Eye (tissue), 1 donor: ENCODE measurements at regions not wholly inside any gene's neighbourhood (a gene's known extent, or its start where the extent isn't known, plus 50 kb on each side); places are given as distances from the start of the nearest gene placed in this dataset.

Experiments used
- DNase-seq: peaks from one replicate; pipeline ENCODE4 v3.0.0-alpha.2; 2015

DNA sequence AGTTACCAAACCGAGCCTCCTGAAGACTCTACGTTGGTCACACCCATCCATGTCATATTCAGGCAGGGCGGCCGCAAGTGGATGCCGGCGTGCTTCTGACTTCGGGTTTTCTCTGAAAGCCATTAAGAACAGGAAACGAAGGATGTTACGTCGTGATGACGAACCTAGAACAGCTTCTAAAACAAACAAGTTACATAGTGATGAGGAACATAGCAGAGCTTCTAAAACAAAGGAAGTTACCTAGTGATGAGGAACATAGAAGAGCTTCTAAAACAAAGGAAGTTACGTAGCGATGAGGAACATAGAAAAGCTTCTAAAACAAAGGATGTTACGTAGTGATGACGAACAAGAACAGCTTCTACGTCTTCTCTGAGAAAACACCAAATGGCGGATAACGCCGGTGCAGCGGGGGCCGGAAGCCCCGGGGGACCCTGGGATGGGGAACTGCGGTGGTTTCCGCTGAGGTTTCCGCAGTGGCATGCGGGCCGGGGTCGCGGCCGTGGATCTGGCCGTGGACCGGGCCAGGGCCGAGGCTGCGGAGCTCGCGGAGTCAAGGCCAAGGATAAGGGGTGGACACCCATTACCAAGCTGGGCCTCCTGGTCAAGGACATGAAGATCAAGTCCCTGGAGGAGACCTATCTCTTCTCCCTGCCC, 141.1 kb downstream of the SOCS6 start:
- no peak for DNase-seq

DNA sequence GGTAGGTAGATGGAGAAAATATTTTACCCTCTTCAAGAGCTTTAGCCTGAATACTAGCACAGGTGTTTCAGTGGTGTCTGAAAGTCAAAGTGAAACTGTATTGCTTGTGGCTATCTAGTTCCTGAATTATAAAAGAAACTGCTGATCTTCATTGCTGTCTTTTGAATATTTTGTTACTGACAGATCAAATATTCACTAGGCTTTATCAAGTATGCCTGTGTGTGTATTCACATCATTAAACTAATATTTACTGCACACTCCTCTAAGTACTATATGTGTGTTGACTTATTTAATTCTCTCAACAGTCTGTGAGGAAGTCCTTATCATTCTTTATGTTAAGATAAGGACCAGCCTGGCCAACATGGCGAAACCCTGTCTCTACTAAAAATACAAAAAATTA, 139.6 kb downstream of the SOCS6 start:
- no peak for DNase-seq

DNA sequence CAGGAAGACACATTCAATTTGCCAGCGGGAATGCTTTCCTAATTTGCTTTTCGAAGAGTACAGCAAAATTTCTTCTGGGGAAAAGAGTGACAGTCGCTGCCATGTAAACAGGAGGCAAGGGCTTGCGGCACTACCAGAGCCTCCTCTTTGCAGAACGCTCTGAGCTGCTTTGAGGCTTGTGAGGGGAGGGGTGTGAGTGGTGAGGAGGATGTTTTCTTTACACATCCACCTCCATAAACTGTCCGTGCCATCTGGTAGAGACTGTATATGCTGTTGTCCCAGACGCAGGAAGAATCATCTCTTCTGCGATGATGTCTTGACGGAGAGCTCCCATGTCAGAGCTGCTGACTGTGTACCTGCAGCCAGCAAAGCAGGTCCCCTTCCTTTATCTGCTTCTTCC, 138.0 kb downstream of the SOCS6 start:
- no peak for DNase-seq

DNA sequence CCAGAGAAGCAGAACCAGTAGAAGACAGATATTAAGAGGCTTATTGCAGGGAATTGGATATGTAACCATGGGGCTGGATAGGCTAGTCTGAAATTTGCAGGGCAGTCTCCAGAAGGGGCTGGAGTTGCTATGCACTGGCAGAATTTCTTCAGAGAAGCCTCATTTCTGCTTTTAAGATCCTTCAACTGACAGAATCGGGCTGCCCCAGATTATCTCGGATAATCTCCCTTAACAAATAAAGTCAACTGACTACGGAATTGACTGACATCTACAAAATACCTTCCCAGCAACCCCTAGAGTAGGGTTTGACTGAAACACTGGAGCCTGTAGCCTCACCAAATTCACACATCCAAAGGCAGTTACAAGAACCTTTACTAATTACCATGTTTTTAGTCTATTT, 136.4 kb downstream of the SOCS6 start:
- no peak for DNase-seq

DNA sequence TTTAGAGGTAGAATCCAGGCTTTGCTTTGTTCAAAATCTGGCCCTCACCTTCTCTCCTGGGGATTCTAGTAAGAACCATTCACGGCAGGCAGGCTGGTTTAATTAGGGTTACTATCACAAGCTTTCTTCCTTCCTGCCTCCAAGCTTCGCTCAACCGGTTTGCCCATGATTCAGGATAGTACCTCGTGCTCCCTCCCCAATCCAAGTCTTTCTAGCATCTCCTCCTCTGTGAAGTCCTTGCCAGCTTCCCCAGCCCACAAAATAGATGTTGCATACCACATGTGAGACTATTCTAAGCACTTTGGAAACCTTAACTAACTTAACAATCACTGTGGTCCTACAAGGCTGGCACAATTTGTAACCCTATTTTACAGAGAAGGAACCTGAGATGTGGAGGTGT, 135.1 kb downstream of the SOCS6 start:
- no peak for DNase-seq

DNA sequence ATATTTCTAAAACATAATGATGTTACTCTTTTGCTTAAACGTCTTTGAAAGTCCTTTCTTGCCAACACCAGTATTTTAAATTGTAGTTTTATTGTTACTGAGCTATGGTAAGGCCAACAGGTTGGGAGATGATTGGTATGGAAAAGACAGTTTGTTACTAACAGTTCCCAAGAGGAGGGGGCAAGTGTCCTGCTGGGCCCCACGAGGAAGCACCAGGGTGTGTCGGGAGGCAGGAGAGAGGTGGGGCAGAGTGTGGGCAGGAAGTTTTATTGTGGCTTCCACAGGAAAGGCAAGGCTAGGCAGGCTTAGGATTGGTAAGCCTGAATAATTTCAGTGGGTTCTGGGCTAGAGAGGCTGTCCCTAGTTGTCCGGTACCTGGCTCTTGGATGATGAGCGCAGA, 134.3 kb downstream of the SOCS6 start:
- DNase-seq: no peak

DNA sequence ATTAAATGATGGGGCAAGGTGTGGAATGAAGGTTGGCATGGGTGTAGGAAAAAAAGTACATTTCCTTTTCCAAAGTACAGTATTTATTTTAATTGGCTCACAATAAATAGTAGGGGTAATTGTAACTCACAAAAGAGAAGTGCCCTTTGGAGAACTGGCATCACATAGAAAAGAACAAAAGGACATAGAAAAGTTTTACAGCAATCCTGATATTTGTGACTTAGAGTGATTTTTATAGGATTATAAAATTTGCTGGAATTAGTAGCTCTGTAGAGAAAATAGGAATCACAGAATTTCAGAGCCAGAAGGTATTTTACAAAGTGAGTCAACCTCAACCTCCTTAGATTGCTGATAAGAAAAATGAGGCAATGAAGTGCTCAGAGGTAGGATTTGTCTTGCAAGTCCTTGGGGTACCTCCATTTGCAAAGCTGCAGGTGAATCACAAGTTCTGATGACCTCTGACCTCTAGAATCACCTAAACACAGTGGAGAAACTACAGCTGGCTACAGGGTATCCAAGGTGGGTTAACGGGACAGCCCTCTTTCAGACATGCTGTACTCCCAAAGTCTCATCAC, 133.6 kb downstream of the SOCS6 start:
- no peak for DNase-seq

DNA sequence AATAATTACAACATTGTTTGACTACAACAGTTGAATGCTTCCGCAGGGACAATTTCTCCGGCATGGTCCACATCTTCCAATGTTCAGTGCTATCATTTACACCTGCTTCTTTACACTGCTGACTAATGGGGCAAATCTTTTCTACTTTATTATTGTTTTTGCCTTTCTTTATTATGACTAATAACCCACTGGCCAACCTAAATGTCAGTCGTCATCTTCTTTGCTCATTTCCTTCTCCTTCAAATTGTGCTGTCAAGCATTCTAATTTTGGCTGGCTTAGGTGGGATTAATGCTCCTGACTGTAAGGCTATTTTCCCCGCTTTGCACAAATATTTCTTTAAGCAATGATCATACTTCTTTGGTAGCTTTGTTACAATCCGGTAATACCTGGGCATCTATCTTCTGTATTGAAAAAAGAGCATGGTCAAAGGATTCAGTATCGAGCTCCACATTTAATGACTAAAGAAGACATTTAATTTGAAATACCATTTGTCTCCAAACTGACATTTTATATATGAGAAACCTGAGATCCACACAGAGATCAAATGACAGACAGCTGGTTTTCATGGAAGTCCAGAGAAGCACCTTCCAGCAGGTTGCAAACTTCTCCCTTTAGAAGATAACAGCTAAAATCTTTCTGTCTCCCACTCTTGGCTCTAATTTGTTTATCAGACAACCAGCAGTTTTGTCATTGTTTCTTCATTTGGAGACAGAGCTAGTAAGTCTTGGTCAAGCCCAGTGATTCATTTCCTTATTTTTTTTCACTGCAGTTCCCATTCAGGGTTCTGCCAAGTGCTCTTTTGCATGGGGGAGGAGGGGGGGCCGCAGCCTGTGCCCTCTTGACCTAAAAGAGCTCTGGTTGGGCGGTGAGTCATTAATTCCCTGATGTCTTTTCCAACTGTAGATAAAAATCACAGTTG, 132.9 kb downstream of the SOCS6 start:
- DNase-seq: peak; percentile 13

DNA sequence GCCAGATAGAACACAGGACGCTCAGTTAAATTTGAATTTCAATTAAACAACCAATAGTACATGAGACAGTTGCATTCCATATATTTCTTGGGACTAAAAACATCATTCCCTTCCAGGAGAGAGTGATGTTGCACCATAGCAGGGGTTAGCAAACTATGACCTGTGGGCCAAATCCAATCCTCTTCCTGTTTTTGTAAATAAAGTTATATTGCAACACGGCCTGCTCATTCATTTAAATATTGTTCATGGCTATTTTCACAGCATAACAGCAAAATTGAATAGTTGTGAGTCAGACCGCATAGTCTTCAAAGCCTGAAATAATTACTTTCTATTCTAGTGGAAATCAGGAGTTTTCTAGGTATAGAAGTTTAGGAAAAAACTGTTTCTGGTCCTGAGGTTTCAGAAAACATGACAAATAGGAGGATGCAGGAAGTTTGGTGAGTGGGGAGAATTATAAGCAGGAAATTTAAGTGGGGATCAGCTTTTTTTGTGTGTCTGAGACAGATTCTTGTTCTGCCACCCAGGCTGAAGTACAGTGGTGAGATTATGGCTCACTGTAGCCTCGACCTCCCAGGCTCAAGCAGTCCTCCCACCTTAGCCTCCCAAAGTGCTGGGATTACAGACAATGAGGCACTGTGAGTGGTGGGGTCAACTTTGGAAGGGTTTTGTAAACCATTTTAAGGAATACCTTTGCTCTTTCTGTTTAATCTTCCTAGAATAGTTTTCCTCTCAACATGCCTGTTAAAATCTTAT, 131.5 kb downstream of the SOCS6 start:
- no peak for DNase-seq

DNA sequence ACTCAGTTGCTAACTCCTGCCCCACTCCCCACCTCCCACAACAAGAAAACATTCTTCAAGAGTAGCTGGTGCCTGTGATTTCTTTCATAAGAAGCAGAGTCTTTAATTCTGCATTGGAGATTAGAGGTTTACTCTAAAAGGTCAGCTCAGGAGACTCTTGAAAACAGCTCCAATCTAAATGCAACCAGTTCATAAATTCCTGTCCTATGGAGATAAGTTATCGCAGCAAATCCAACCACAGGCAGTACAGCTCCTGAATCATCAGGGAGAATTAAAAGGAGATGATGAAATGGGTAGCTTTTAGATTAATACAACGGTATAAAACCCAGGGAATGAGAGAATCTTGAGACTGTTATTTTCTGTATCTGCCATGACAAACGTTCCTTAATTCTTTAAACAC, 130.7 kb downstream of the SOCS6 start:
- DNase-seq: no peak

DNA sequence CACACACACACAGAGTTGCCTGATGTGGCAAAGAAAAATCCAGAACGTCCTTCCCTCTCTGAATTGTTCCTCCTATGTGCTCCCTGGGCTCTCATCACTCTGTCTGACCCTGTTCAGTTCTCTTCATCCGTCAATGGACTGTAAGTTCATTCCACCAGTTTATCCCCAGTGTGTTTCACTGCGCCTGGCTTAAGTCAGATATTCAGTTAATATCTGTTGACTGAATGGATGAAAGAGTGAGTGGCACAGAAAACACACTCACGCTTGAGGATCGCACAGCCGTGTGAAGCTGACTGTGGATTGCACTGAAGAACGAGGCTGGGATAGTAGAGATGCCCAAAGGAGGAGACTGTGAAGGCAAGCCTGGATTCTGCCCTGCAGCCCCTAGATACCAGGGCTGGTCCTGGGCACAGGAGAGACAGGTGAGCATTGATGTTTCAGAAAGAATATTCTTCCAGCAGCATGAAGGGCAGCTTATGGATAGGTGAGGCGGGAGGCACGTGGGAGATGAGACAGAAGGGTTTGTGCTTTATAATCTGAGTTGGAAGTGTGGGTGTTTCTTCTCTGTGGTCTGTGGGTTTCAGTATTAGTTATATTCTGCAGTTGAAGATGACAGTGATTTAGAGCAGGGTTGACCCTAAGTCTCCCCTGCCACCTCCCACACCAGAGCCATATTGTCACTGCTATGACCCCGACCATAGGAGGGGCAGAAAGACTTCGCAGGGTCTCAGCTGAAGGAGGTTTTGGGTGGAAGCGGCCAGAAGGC, 129.9 kb downstream of the SOCS6 start:
- DNase-seq: no peak

DNA sequence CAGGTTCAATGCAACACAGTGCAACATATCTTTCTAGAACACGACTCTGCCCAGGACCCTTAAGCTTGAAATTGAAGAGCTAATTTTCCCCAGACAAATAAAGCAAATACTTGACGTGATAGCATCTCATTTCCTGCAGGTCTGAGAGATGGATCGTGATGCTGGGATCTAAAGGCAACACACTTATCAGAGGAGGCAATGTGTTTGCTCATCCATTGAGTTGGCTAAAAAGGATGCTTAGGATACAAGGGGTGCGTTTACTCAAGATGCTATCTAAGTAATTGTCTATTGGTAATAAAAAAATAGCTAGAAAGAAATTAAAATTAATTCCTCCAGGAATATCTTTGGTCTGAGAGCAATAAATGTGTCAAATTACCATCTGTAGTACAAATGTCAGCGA, 129.0 kb downstream of the SOCS6 start:
- DNase-seq: no peak

DNA sequence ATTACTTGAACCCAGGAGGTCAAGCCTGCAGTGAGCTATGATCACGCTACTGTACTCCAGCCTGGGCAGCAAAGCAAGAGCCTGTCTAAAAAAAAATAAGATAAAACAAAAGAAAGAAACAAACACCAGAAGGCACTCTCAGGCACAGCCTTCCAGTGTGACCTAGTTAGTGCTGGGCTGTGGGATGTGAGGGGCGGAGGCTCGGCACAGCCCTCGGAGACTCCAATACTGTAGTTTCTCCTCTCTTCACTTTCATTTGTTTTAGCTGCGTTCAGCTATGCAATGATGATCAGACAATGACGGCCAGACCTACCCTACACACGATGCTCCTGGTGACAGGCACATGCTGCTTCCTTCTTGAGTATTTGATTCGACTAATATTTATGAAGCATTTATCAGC, 127.7 kb downstream of the SOCS6 start:
- no peak for DNase-seq

DNA sequence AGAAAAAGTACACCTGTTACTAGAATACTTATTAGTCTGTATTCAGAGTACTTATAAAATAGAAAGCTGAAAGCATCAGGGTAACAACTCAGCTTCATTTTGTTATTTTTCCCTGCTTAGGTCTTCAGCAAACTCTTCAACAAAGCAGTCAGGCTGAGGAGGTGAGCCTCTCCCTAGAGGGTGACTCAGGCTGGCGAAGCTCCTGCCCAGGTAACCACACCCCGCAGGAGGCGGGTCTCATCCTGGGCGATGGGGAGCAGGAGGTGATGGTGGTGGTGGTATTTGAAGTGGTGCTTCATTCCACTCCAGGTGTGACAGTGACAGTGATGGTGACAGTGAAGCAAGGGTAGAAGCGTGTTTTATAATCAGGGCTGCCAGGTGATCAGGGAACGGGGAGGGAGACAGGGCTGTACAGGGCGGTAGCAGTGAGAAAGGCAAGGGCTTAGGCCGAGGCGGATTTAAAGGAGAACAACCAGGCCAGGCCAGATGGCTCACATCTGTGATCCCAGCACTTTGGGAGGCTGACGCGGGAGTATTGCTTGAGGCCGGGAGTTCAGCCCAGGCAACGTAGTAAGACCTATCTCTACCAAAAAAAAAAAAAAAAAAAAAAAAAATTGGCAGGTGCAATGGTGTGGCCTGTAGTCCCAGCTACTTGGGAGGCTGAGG, 127.1 kb downstream of the SOCS6 start:
- DNase-seq: peak; percentile 5

DNA sequence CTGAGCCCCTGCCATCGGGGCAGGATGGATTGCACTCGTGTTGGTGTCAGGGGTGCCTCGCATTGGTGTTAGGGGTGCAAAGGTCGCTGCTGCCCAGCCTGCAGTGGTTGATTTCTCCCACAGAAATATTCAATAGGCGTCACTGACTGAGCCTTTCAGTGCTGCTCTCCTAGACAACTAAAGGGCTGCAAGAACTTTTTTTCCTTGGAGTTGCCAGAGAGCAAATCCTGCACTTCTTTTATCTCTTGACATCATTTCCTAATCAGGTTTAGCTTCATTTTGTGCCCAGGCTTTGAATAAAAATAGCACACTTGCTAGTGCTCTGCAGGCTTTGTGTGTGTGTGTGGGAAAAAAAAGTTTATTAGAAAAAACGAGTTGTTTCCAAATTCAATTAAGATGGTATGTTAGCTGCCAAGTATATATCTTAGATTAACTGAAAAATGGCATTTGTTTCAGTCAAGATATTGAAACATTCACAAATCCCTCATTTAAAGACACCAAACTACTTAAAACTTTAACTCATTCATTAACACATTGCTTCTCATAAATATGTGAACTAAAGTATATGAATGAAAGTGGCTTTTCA, 125.6 kb downstream of the SOCS6 start:
- DNase-seq: no peak

DNA sequence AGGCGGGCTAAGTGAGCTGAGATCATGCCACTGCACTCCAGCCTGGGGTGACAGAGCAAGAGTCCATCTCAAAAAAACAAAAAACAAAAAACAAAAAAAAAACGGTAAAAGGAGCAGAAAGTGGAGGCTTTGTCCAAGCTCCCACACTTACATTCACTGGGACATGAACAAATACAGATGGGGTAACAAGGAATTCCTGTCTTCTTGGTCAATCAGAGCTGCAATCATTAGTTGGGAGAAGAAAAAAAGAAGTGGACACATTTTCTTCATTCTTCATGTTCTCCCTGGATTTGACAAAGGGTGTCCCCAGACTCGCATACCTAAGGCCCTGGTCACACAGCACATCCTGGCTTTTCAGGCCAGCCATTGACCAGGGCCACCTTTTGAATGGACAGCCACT, 124.6 kb downstream of the SOCS6 start:
- DNase-seq: no peak

DNA sequence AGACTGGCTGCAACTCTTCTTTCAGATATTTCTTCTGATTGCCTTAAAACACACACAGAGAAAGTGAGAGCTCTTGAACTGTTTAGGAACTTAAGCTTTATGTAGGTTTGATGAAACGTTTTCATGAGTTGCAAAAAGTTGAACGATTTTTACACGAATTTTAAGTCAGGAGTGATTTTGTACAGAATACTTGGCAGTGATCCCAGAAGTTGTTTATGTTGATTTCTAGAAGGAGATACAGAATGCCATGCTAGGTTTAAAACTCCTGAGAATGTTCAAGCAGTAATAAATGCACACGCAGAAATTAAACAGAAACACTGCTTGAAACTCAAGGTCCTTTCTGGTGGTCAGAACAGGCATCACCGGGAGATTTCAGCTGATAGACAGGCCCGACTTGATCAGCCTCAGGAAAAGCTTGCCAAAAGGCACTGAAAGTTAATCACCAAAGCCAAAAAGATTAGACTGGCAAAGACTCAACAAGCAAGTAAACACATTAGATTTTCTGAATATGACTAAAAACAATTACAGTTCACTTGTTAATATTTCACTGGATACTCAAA, 123.1 kb downstream of the SOCS6 start:
- DNase-seq: no peak

DNA sequence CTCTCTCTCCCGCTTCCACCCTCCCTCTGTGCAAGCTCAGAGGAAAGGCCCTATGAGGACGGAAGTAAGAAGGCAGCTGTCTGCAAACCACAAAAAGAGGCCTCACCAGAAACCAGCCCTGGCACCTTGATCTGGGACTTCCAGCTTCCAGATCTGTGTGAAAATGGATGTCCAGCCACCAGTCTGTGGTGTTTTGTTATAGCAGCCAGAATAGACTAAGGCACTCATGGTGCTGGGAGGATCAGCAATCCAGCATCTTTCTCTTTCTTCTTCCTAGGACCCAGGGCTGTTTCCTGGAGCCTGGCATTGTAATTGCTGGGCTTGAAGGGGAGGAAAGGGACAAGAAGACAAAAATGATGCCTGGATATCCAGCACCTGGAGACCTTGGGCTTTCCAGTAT, 122.5 kb downstream of the SOCS6 start:
- DNase-seq: no peak

DNA sequence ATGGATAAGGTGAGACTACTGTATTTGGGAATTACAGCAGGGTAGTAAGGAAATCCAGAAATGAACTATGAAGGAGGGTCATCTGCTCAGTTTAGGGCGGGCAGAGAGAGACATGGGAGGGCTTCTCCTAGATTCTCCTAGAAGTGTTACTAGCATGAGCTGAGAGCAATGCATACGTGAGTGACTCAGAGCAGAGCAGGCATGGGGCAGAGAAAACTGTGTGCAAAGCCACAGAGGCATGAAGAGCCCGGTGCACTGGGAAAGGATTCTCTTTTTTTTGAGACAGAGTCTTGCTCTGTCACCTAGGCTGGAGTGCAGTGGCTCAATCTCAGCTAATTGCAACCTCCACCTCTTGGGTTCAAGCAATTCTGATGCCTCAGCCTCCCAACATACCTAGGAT, 116.2 kb downstream of the SOCS6 start:
- no peak for DNase-seq

DNA sequence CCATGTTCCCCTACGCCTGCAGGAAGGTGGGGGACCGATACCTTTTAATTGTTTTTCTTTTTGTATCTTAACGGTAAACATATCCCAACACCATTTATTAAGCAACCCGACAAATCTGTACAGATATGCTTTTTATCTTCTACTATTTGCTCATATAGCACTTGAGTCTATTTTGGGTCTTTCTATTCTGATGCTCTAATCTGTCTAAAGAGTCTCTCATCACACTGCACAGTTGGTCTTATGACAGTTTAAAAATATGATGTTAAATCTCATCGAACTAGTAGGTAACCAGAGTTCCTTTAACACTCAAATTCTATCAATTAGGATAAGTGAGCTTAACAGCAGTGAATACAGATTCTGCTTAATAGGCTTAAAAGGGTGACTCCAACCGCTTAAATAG, 111.6 kb downstream of the SOCS6 start:
- DNase-seq: no peak

DNA sequence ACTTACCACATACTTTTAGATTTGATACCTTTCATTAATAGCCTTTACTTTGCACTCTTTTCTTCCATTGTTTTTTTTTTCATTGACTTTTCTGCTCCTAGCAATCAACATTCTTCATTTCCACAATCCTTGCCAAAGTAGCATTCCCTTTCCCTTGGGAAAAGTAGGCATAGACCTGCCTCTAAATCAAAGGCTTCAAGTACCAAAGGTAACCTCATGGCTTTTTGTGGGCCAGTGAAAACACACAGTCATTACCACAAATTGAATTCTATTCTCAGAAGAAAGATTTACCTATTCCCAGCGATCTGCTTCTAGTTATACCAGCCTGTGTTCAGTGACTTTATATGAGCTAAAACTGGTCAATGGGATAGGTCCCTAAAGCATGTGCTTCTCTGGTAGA, 109.2 kb downstream of the SOCS6 start:
- no peak for DNase-seq
